Hematopoietic multipotent progenitor cell (in vitro differentiated cells): ENCODE measurements at regions not wholly inside any gene's neighbourhood (a gene's known extent, or its start where the extent isn't known, plus 50 kb on each side); places are given as distances from the start of the nearest gene placed in this dataset.

ENCODE experiments used
- DNase-seq, 3 donors: peaks; one replicate each; pipeline ENCODE4 v3.0.0-alpha.2; 2011 to 2015; ENCODE audit warnings: low read depth in 2 of 3, low spot score in 2 of 3

DNA sequence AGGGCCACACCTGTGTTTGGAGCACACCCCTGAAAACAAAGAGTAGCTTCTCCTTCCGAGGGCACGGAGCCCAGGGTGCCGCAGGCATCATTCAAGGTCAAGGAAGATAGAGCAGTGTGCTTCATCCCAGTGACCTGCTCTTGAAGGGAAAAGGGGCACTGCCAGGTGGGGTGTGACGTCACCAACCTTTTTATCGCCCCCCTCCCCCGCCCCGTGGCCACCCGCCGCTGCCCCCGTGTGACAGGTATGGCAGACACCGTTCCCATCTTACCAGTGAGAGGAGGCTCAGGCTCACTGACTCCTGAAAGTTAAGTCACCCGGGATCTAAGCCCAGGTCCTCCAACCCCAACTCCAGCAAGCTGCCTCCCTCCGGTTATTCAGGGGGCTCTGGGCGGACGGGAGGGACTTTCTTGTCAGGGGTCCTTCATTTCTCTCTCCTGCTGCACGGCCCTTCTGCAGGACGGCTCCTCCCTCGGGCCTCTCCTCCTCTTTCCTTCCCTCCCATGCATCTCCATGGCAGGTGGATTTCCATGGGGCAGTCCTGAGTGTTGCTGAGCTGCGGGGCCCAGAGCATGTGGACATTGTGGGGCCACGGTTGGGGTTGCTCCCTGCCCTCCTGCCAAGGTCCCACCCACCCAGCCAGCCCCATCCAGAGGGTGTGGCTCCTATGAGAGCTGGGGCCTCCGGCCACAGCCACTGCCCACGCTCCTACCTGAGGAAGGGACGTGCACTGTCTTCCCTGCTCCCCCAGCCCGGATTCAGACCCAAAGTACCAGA lies 114.1 kb upstream of the HDAC4 start:
- DNase-seq, result no peak

DNA sequence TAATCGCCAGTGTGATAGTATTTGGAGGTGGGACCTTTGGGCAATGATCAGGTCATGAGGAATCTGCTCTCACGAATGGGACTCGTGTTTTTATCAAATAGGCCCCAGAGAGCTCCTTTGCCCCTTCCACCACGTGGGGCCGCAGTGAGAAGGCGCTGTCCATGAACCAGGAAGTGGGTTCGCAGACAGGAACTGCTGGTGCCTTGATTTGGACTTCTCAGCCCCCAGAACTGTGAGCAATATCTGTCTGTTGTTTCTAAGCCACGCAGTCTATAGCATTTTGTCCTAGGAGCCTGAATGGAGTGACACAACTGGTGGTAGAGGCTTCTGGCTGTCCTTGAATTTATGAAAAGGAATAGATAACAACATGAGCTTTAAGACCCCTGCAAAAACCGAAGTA lies 111.2 kb upstream of the HDAC4 start:
- DNase-seq, result no peak

DNA sequence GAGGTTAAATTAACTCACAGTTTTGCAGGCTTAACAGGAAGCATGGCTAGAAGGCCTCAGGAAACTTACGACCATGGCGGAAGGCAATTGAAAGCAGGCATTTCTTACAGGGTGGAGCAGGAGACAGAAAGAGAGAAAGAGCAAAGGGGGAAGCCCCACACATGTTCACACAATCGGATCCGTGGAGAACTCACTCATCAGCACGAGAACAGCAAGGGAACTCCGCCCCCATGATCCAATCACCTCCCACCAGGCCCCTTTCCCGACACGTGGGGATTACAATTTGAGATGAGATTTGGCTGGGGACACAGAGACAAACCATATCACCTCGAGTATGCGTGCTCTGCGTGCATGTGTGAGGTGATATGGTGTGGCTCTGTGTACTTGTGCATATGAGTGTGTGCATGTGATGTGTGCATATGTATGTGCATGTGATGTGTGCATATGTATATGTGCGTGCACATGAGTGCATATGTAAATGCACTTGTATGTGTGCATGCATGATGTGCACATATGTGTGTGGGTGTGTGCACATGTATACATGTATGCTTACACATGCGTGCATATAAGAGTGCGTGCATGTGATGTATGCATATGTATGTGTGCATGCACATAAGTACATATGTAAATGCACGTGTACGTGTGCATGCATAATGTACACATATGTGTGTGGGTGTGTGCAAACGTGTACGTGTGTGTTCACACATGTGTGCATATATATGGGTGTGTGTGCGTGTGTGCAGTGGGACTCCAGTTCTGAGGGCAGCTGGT lies 108.7 kb upstream of the HDAC4 start:
- peak in 1 of 3 donors; percentile 26 for DNase-seq

DNA sequence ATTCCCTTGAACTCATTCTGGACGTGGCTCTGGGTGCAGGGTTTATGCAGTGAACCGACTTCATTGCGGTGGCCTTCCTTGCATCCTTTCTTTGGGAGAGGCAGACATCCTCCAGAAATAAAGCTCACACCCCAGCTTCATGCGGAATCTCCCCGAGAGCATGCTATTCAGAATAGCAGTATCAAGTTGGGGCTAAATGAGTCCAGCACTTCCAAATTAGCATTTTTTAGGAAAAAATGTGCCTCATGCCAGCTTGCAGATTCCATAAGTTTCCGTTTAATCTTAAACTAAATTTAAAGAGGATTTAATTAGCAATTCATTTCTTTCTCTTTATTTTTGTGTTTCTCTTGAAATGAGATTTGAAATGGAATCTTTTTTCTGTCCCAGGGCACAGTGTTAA lies 107.4 kb upstream of the HDAC4 start:
- no peak for DNase-seq

DNA sequence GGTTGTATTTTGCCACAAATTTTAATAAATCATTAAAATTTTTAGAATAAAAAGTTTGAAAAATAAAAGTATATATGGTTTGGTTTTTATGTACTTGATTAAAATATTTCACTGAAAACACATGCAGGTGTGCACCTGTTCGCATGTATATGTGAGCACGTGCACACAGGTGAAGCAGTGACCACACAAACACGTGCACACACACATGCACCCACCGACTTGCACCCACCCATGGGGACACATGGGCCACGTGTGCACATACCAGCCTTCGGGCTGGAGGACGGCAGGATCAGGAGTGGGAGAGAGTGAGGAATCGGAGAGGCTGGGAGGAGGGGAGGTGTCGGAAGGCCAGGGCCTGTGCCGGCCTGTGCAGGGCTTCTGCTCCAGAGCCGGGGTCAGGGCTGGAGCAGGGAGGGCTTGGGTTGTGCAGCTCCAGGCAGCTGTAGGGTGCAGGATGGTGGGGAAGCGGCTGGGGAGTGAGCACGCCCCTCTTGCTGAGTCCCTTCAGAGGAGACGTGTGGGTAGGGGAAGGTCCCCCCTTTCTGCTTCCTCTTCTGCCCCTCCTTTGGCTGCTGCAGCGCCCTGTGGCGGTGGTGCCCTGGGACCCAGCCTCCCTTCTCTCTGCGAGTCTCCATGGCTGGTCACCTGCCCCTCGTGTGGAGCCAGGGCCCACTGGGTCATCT lies 106.9 kb upstream of the HDAC4 start:
- peak in 1 of 3 donors; percentile 40 for DNase-seq

DNA sequence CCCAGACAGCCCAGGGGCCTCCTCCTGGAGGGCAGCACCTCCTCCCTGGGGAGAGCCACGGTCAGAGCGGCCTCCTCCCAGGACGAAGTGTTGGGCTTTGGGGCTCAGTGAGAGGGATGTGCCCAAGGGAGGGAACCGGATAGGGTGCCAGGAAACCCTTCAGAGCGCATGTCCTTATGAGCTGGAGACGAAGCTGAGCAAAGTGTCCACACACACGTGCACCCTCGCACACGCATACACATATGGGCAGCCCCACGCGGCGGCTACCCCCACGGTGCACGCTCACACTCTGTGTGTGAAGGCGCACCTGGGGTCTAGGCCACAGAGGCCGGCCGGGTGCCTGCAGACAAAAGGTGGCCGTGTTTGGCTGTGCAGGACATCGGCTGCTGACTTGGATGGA lies 106.1 kb upstream of the HDAC4 start:
- DNase-seq, result no peak

DNA sequence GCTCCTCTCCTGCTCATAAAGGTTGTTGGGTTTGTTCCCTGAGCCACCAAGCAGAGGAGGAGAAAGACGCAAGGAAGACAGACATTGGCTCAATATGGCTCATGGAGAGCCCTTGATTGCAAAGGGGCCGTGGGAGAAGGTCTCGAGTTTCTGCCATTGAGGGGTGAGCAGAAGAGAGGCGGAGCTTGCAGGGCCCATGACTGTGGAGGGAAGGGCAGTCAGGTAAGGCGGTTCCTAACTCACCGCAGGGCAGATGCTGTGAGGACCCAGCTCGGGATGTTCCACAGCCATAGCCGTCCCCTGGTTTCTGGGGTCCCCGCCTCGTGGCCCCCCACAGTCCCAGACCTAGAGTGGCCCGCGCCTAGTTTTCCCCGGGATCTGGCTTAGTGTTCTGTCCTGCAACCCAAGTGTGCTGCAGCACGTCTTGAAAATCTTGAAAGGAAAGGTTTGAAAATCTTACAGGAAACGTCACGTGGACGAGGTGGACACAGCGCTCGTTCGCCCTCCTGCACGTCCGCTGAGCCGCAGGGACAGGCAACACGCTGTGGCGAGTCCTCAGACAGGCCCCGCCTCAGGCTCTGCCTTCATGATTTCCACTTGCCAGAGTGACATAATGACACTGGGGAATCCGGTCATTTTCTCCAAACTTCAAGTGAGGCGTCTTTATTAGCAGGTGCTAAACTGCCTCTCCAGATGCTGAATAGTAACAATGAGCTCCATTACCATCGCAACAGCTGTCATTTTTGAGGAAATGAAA lies 105.5 kb upstream of the HDAC4 start:
- DNase-seq, result no peak

DNA sequence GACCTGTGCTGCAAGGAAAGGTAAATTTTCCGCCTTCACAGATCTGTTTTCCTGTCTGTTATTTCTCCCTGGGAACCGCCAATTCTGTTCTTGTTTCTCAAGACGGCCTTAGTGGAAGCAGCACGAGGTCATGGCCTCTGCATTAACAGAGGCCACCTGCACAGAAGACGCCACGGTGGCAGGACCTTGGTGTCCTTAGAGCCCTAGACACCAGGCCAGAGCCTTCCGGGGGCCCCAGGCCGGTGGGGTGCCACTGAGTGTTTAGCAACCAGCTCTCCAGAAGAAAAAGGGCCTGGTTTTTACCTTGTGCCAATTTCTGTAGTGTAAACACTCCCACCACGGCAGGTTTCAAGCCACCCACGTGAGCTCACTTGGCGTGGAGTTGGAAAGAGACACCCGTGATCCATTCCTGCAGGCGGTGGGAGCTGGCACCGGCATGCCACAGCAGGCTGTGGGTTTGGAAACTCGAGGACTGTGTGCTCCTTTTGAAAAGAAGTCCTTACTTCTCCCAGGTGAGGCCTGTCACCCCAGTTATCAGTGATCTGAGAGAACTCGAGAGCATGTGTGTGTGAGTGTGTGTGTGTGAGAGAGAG lies 103.9 kb upstream of the HDAC4 start:
- DNase-seq, result no peak

DNA sequence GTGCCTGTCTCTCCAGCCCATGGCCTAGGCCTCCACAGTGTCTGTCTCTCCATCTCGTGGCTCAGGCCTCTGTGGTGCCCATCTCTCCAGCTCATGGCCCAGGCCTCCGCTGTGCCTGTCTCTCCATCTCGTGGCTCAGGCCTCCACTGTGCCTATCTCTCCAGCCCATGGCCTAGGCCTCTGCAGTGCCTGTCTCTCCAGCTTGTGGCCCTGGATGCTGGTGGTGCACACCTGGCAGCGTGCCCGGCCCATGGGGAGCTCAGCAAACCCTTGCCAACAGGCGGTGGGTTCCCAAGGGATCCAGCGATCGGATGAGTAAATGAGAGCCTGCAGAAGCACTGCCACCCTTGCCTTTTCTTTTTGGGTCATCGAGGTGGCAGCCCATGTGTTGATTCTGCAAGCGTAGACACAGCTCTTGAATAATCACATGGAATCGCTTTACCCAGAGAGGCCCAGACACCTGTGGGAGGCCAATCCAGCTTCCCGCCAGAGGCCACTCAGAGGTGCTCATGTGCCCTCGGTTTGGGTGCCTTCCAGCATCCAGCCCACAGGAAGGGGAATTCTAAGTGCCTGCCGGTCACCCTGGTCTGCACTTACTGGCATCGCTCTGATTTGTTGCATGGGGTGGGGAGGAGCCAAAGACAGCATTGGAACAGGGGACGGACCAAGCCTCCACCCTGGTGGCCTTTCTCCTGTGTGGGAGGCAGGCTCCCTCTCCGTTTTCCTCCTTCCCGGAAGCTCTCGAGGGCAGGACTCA lies 101.8 kb upstream of the HDAC4 start:
- DNase-seq, result peak in 1 of 3 donors; percentile 30

DNA sequence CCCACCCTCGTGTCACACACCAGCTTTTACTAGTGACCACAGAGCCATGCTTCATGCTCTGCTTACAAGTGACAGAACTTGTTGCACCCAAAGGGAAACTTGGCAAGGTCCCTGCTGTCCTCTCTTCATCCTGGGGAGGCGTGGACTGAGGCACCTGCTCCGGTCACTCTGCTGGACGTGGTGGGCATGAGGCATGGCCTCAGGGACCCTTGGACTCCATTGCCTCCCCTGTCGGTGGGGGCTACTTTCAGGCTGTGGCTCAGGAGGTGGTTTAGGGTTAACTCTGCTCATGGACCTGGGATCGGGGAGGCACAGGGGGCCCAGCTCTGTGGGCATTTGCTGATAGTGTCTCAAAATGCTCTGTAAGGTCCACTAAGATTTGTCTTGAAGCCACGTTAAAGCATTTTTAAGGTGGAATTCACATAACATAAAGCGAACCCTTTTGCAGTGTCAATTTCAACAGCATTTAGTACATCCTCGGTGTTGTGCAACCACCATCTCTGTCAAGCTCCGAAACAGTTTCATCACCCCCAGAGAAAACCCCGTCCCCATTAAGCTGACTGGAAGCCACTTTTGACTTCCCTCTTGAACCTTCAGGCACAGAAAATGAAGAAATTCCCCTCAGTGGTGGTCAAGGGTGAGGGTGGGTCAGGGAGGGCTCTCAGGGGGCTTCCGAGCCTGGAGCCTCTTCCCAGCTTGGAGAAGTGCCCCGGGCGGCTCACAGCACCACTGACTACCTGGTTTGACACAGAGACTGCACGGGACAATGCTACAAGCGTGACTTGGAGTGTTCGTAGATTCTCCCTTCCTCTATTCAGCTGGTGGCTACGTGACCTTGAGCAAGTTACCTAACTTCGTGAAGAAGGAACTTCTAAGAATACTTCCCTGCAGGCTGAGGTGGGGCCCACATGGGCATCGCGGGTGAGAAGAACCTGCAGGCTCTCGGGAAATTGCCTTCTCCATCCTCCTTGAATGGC lies 100.0 kb upstream of the HDAC4 start:
- no peak for DNase-seq

DNA sequence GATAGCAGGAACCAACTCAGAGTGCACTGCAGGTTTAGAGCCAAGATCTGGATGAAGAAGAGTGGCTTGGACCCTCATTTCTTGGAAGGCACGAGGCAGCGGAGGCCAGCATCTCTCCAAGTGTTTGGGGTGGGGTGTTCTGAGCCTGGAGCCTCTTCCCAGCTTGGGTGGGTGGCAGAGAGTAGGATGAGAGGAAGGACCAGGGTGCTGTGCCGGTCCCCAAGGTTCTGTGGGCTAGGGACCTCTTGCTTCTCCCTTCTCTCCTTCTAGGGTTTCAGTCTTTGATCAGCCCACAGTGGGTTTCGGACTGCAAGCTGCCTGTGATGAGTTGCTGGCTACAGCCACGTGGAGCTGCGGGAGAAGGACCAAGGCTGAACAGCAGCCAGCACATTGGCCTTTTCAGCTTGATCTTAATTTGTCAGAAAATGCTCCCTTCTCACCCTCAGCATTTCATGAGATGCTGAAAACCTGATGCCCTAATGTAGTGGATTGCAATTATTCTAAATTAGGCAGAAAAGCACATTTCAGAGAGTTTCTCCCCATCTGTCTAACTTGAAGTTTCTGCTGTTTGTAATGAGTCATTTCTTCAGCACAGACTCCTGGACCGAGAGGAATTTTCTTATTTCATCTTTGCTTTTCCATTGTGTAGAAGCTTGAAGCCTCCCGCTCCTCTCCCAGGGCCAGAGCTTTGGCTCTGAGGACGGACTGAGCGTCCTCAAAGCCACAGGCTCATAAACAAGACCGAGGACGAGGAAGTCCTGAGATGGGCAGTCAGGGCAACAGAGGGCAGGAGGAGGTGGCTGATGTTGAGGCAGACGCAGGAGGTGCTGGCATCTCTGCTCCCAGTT lies 99.1 kb upstream of the HDAC4 start:
- DNase-seq, result no peak

DNA sequence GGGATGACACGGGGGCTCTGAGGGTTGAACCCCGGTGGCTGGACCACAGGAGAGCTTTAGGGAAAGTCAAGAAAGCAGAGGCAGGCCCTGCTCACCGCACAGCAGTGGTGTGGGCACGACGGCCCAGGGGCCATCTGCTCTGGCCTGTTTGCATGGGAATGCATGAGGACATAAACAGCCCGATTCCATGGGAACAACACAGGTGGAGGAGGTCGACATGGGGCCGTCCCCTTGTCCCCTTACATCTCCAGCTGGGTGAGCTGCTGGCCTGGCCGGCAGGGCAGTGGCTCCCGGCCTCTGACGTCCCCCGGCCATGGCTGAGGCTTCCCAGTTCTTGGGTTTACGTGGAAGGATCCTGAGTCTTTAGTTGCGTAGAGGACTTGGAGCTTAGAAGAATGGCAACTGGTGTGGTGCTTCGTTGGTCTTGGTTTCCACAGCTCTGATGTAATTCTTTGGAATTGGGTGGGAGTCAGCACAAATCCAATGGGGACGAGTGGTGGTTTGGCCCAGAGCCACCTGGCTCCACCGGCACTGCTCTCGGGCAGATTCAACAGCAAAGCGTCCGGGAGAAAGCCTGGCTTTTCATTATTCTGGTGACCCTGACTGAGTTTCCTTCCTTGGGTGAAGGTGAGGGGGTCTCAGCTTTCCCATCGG lies 98.3 kb upstream of the HDAC4 start:
- no peak for DNase-seq

DNA sequence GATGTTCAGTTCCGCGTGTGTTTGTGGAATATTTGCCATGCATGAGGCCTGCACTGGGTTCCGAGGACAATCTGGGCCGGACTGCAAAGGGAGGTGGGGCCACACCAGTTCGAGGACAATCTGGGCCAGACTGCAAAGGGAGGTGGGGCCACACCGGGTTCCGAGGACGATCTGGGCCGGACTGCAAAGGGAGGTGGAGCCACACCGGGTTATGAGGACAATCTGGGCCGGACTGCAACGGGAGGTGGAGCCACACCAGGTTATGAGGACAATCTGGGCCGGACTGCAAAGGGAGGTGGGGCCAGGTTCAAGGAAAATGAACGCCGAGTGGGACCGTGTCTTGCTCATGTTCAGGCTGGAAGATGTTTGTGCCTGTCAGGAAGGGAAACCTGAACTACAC lies 97.8 kb upstream of the HDAC4 start:
- no peak for DNase-seq

DNA sequence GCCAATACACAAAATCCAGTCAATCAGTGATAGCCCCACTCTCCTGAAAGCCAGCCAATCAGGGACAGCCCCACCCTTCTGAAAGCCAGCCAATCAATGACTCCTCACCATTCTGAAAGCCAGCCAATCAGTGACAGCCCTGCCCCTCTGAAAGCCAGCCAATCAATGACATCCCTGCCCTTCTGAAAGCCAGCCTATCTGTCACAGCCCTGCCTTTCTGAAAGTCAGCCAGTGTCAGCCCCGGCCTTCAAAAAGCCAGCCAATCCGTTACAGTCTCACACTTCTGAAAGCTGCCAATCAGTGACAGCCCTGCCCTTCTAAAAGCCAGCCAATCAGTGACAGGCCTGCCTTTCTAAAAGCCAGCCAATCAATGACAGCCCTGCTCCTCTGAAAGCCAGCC lies 95.9 kb upstream of the HDAC4 start:
- DNase-seq, result no peak

DNA sequence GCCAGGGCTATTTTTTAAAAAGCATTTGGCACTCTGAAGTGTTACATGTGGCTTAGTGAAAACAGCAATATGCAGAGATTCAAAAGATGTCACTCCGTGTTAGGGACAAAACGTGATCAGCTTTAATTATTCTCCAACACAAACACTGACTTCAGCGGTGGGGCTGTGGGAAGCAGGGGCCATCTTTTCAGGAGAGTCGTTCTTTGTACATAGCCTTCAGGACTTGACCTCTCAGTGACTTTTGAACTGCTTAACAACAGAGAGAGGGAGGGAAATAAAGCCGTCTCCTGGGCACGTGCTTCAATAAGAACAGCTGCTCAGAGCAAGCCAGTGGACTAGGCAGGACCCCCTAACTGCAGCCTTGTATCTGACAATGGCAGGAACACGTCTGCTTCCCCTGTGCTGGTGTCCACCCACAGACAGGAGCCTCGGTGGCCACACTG lies 95.0 kb upstream of the HDAC4 start:
- no peak for DNase-seq

DNA sequence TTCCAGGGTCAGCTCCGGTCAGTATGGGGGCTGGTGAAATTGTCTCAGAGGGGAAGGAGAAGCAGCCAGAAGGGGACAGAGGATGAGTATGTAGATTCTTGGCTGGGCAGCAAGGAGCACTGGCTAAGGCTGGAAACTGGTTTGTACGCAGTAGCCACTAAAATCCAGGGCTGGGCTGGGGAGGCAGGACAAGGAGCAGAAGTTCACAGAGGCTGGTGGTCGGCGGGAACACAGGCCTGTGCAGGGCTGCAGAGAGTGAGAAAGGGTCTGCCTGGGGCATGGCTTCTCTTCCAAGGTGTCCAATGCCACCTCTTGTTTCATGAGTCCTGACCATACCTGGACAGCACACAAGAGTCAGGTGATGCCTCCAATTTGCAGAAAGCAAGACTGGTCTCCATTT lies 94.4 kb upstream of the HDAC4 start:
- DNase-seq, result no peak

DNA sequence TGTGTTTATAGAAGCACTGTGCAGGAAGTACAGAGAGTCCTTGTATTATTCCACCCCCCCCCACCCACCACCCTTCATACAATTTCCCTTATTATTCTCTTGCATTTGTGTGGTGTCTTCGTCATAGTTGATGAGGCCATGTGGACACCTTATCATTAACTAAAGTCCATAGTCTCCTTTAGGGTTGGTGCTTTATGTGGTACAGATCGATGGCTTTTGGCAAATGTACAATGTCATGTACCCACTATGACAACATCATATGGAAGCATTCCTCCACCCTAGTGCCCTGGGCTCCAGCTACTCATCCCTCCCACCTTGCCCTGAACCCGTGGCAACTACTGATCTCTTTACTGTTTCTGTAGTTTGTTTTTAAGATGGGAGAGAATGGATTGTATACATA lies 93.8 kb upstream of the HDAC4 start:
- DNase-seq, result no peak
